ENCODE measurements at regions not wholly inside any gene's neighbourhood (a gene's known extent, or its start where the extent isn't known, plus 50 kb on each side); places are given as distances from the start of the nearest gene placed in this dataset.

- H2AK5ac ChIP-seq (ENCODE audit: low read length) = no peak overlapping the region
- H3K79me2 ChIP-seq (ENCODE audit: control insufficient read depth, insufficient read depth, low read length) = no peaks in the 10 kb centered on the region
- no peaks in the 10 kb centered on the region for H3K36me3 ChIP-seq (ENCODE audit: control insufficient read depth, insufficient read depth, low read length)
- H3K4me2 ChIP-seq (ENCODE audit: low read length) = no peak overlapping the region
- no peak overlapping the region for H4K5ac ChIP-seq (ENCODE audit: low read length)
- no peak overlapping the region for H4K8ac ChIP-seq (ENCODE audit: low read depth, low read length)
- no peaks in the 10 kb centered on the region for H3K4me1 ChIP-seq (ENCODE audit: control insufficient read depth, low read depth, low read length)
- H3K27ac ChIP-seq (ENCODE audit: low read depth, low read length) = no peak overlapping the region
- H2BK120ac ChIP-seq (ENCODE audit: low read depth, low read length) = no peak overlapping the region
- H3K4ac ChIP-seq (ENCODE audit: low read depth, low read length) = no peak overlapping the region
- H3K4me3 ChIP-seq (ENCODE audit: low read length) = no peak overlapping the region
- no peaks in the 10 kb centered on the region for H3K27me3 ChIP-seq (ENCODE audit: insufficient read depth, low read length, poor library complexity)
- no peaks in the 10 kb centered on the region for H3K79me1 ChIP-seq (ENCODE audit: low read length)
- no peak overlapping the region for H3K23ac ChIP-seq (ENCODE audit: low read length)
- DNase-seq = no peak
- no peak overlapping the region for H2BK5ac ChIP-seq (ENCODE audit: low read length)
- no peak overlapping the region for H3K9ac ChIP-seq (ENCODE audit: low read length)
- no peak overlapping the region for H3K18ac ChIP-seq (ENCODE audit: low read length)
- no peak overlapping the region for H3K56ac ChIP-seq (ENCODE audit: low read length)
- no peak overlapping the region for H2BK15ac ChIP-seq (replicated peaks; ENCODE audit: low read depth)
Measured at GRCh38 chr4:183846951-183847350, 58.2 kb upstream of the STOX2 start.

- no CpG with 5 or more reads among the region's 3 CpGs for WGBS (ENCODE audit: extremely low coverage, insufficient coverage, low lambda C conversion rate)
- no peaks in the 10 kb centered on the region for H3K79me1 ChIP-seq (ENCODE audit: low read length)
- no peak overlapping the region for H2BK120ac ChIP-seq (ENCODE audit: low read depth, low read length)
- peak overlapping the region; percentile 24 for H3K23ac ChIP-seq (ENCODE audit: low read length)
- H4K5ac ChIP-seq (ENCODE audit: low read length) = no peak overlapping the region
- H3K56ac ChIP-seq (ENCODE audit: low read length) = no peak overlapping the region
- H3K27me3 ChIP-seq (ENCODE audit: insufficient read depth, low read length, poor library complexity) = no peaks in the 10 kb centered on the region
- H3K4ac ChIP-seq (ENCODE audit: low read depth, low read length) = no peak overlapping the region
- H2BK5ac ChIP-seq (ENCODE audit: low read length) = no peak overlapping the region
- no peak overlapping the region for H2BK15ac ChIP-seq (replicated peaks; ENCODE audit: low read depth)
- H3K18ac ChIP-seq (ENCODE audit: low read length) = no peak overlapping the region
- H3K4me1 ChIP-seq (ENCODE audit: control insufficient read depth, low read depth, low read length) = no peaks in the 10 kb centered on the region
- no peak overlapping the region for H2AK5ac ChIP-seq (ENCODE audit: low read length)
- H3K36me3 ChIP-seq (ENCODE audit: control insufficient read depth, insufficient read depth, low read length) = no peaks in the 10 kb centered on the region
- H3K79me2 ChIP-seq (ENCODE audit: control insufficient read depth, insufficient read depth, low read length) = no peaks in the 10 kb centered on the region
- no peak overlapping the region for H3K4me3 ChIP-seq (ENCODE audit: low read length)
- H4K8ac ChIP-seq (ENCODE audit: low read depth, low read length) = no peak overlapping the region
- no peak overlapping the region for H3K4me2 ChIP-seq (ENCODE audit: low read length)
- no peak overlapping the region for H3K27ac ChIP-seq (ENCODE audit: low read depth, low read length)
- H3K9ac ChIP-seq (ENCODE audit: low read length) = no peak overlapping the region
- no peak for DNase-seq
Measured at GRCh38 chr4:183848805-183849204, 56.3 kb upstream of the STOX2 start.

DNA sequence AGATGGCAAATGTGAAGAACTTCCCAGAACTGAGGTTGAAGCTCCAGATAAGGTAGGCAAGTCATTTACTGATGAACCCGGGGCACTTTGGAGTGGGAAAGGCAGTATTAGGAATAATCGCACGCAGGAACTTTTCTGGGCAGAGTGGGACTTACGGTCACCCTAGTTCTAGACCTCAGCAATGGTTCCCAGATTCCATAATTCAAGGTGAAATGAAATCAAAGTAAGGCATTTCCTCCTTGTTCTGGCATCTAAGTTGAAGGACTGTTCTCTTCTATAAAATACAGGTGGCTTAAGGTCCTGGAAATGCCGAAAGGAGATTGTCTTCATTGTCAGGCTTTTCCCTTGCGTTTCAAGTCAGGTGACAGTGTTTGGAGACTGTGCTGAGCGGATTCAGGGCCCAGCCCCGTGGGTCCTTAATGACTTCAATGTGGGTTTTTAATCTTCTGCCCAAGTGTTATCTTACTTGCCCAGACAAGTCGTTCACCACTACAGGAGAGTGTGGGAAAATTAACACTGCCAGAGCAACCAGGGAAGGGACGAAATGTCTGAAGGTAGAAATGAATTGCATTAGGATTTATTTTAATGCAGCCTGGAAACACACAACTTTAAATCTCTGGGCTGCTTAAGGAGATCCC, 52.1 kb upstream of the STOX2 start:
- no peak overlapping the region for H3K23ac ChIP-seq (ENCODE audit: low read length)
- WGBS (ENCODE audit: extremely low coverage, insufficient coverage, low lambda C conversion rate) = no CpG with 5 or more reads among the region's 10 CpGs
- H3K36me3 ChIP-seq (ENCODE audit: control insufficient read depth, insufficient read depth, low read length) = no peaks in the 10 kb centered on the region
- no peak for DNase-seq
- no peak overlapping the region for H3K18ac ChIP-seq (ENCODE audit: low read length)
- H2BK15ac ChIP-seq (replicated peaks; ENCODE audit: low read depth) = no peak overlapping the region
- no peak overlapping the region for H3K4me3 ChIP-seq (ENCODE audit: low read length)
- H3K27me3 ChIP-seq (ENCODE audit: insufficient read depth, low read length, poor library complexity) = no peaks in the 10 kb centered on the region
- no peak overlapping the region for H3K9ac ChIP-seq (ENCODE audit: low read length)
- no peak overlapping the region for H3K4me2 ChIP-seq (ENCODE audit: low read length)
- H2AK5ac ChIP-seq (ENCODE audit: low read length) = no peak overlapping the region
- no peak overlapping the region for H3K27ac ChIP-seq (ENCODE audit: low read depth, low read length)
- H3K4ac ChIP-seq (ENCODE audit: low read depth, low read length) = no peak overlapping the region
- H3K79me1 ChIP-seq (ENCODE audit: low read length) = no peaks in the 10 kb centered on the region
- H2BK120ac ChIP-seq (ENCODE audit: low read depth, low read length) = no peak overlapping the region
- H3K79me2 ChIP-seq (ENCODE audit: control insufficient read depth, insufficient read depth, low read length) = no peaks in the 10 kb centered on the region
- no peaks in the 10 kb centered on the region for H3K4me1 ChIP-seq (ENCODE audit: control insufficient read depth, low read depth, low read length)
- H2BK5ac ChIP-seq (ENCODE audit: low read length) = no peak overlapping the region
- H3K56ac ChIP-seq (ENCODE audit: low read length) = no peak overlapping the region
- no peak overlapping the region for H4K5ac ChIP-seq (ENCODE audit: low read length)
- H4K8ac ChIP-seq (ENCODE audit: low read depth, low read length) = no peak overlapping the region

DNA sequence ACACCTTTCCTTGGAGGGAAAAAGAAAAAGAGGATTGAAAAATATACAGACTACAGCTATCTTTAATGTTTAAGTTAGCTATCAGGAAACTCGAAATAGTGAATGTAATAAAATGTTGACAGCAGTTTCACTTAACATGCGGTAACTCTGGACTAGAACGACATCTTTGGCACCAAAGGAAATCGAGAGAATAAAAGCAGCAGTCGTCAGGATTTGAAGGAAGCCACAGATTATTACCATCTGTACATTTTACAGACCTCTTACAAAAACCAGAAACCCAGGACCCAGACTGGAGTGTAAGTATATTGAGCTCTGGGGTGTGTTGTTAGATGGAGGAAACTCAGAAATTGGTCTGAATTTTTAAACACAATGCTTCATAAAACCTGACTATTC, 51.6 kb upstream of the STOX2 start:
- Histone ChIP-seq H3K27ac (ENCODE audit: low read depth, low read length) (no peak overlapping the region), H3K23ac (ENCODE audit: low read length) (no peak overlapping the region), H3K36me3 (ENCODE audit: control insufficient read depth, insufficient read depth, low read length) (no peaks in the 10 kb centered on the region), H3K27me3 (ENCODE audit: insufficient read depth, low read length, poor library complexity) (no peaks in the 10 kb centered on the region), H3K56ac (ENCODE audit: low read length) (no peak overlapping the region), H2AK5ac (ENCODE audit: low read length) (no peak overlapping the region), H4K5ac (ENCODE audit: low read length) (no peak overlapping the region), H3K4ac (ENCODE audit: low read depth, low read length) (no peak overlapping the region), H2BK15ac (replicated peaks; ENCODE audit: low read depth) (no peak overlapping the region), H3K9ac (ENCODE audit: low read length) (no peak overlapping the region), H3K4me3 (ENCODE audit: low read length) (no peak overlapping the region), H3K4me2 (ENCODE audit: low read length) (no peak overlapping the region), H3K79me2 (ENCODE audit: control insufficient read depth, insufficient read depth, low read length) (no peaks in the 10 kb centered on the region), H2BK120ac (ENCODE audit: low read depth, low read length) (no peak overlapping the region), H3K4me1 (ENCODE audit: control insufficient read depth, low read depth, low read length) (no peaks in the 10 kb centered on the region), H4K8ac (ENCODE audit: low read depth, low read length) (no peak overlapping the region), H3K18ac (ENCODE audit: low read length) (no peak overlapping the region), H2BK5ac (ENCODE audit: low read length) (no peak overlapping the region), H3K79me1 (ENCODE audit: low read length) (no peaks in the 10 kb centered on the region)
- no CpG with 5 or more reads among the region's 5 CpGs for whole genome bisulfite sequencing (ENCODE audit: extremely low coverage, insufficient coverage, low lambda C conversion rate)
- DNase-seq = no peak
